ENCODE measurements at regions not wholly inside any gene's neighbourhood (a gene's known extent, or its start where the extent isn't known, plus 50 kb on each side); places are given as distances from the start of the nearest gene placed in this dataset.

DNA sequence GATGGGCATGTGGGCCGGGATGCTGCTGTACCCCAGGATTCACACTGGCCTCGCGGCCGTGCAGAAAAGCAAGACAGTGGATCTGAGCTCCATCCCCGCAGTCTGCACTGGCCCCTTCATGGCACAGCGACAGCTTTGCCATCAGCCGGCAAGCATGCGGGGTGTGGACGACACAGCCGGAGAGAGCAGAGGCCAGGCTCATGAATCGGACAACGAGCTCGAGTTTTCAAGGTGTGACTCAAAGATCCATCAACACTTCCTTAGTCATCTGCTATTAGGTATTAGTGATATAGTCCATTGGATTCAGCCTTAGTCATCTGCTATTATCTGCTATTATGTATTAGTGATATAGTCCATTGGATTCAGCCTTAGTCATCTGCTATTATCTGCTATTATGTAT, 254.7 kb downstream of the KLF6 start:
- no peak for TF ChIP-seq GATA2 (IDR thresholded peaks at IDR 0.05; ENCODE audit: low read depth, low read length)

GRCh38 chr10:3529691-3530090, 255.3 kb downstream of the KLF6 start:
- TF ChIP-seq GATA3 (IDR thresholded peaks at IDR 0.05; ENCODE audit: low read depth, low read length) (no peak), GATA2 (IDR thresholded peaks at IDR 0.05; ENCODE audit: low read depth, low read length) (no peak)

GRCh38 chr10:3528823-3529403, 256.1 kb downstream of the KLF6 start:
- TF ChIP-seq GATA2 (IDR thresholded peaks at IDR 0.05; ENCODE audit: low read depth, low read length) (no peak), GATA3 (IDR thresholded peaks at IDR 0.05; ENCODE audit: low read depth, low read length) (no peak)

GRCh38 chr10:3528271-3528670, 256.7 kb downstream of the KLF6 start:
- TF ChIP-seq GATA3 (IDR thresholded peaks at IDR 0.05; ENCODE audit: low read depth, low read length) (no peak), GATA2 (IDR thresholded peaks at IDR 0.05; ENCODE audit: low read depth, low read length) (no peak)

DNA sequence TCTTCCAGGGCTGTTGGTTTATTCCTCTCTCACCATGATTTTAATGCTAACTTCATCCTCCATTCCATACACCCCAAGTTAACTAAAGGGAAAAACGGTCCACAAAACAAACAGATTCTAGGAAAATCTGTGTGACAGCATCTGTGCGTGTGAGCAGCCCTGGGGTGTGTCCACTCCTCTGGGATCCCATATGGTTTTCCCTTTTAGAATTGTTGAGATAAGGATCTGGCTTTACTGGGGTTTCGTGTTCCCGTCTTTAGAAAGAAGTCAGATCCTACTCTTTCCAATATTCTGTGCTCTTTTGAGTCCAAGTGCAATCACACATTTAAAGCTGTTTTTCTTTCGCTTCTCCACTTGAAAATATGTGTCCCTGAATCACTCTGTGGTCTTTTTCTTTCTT, 257.1 kb downstream of the KLF6 start:
- no peak for TF ChIP-seq GATA3 (IDR thresholded peaks at IDR 0.05; ENCODE audit: low read depth, low read length)
- TF ChIP-seq GATA2 (IDR thresholded peaks at IDR 0.05; ENCODE audit: low read depth, low read length): peak; percentile 58; the same call in 1 of the 2 replicates

GRCh38 chr10:3526727-3527501, 258.1 kb downstream of the KLF6 start:
- no peak for TF ChIP-seq GATA2 (IDR thresholded peaks at IDR 0.05; ENCODE audit: low read depth, low read length)
- no peak for TF ChIP-seq GATA3 (IDR thresholded peaks at IDR 0.05; ENCODE audit: low read depth, low read length)

DNA sequence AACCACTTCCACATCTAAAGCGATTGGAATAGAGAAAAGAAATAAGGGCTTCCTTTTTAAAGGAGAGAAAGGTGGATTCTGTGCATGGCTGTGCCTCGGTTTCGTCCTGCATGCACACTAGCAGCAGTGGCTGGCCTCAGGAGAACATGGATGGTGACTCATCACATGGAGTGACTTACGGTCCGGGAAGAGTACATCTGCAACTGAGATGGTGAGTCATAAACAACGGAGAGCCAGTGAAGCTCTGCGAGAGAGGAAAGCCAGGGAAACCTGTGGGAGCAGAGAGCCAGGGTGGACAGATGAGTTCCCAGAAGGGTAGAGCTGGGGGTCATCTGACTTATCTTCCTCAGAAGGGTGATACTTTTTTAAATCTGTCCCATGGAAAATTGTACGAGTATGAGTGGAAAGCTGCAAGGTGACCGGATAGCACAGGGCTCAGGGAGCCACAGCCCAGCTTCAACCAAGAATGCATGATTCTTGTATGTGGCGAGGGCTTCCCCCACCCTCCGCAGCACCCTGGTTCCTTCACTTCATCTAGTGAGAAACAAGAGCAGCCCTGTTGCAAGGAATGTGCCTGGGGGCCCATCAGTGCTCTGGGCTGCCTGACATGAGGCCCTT, 259.1 kb downstream of the KLF6 start:
- TF ChIP-seq GATA2 (IDR thresholded peaks at IDR 0.05; ENCODE audit: low read depth, low read length) (no peak), GATA3 (IDR thresholded peaks at IDR 0.05; ENCODE audit: low read depth, low read length) (no peak)

GRCh38 chr10:3524086-3524960, 260.7 kb downstream of the KLF6 start:
- TF ChIP-seq GATA3 (IDR thresholded peaks at IDR 0.05; ENCODE audit: low read depth, low read length): no peak
- TF ChIP-seq GATA2 (IDR thresholded peaks at IDR 0.05; ENCODE audit: low read depth, low read length): no peak

DNA sequence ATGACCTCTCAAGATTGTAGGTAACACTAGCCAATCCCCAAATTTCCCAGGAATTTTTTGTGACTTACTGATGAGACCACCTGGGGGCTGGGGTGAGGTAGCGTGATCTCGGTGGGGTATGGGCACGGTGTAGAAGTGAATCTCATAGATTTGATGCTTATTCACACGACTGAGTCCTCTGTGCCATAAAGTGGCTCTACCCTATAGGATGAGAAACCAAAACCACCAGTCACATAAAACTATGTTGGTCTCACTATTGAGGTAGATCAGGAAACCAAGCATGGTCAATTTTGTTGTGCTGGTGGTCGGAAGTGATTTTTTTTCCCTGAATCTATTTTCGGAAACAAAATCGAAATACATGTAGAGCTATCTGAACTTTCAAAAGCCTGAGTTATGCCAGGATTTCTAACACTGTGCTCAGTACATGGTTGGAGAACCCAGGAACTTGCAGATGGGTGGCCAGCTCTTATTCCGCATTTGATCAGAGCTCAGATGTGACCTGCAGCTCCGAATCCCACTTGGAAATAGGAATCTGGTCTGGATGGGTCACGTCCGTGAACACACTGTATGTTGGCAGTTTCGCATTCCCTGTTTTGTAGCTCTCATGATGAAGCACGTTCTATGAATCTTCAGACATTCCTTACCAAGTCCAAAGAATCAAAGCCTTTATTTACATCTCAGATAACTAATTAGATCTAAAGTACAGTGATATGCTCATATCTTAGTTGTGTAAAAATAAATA, 261.5 kb downstream of the KLF6 start:
- TF ChIP-seq GATA2 (IDR thresholded peaks at IDR 0.05; ENCODE audit: low read depth, low read length) (no peak), GATA3 (IDR thresholded peaks at IDR 0.05; ENCODE audit: low read depth, low read length) (no peak)

DNA sequence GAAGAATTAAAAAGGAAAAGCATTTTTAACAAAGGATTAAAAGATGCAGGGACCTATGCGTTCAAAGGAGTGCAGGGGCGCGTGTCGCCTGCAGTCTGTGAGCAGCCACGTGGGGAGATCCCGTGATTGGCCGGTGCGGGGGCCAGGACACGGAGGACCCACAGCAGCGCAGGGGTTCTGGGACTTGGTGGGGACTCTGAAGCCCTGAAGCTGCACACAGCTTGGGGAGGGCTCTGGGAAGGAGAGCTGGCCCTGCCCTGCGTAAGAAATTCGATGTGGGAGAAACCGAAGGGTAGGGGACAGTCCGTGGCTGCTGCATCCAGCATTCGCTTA, 268.1 kb downstream of the KLF6 start:
- TF ChIP-seq GATA2 (IDR thresholded peaks at IDR 0.05; ENCODE audit: low read depth, low read length): no peak
- no peak for TF ChIP-seq GATA3 (IDR thresholded peaks at IDR 0.05; ENCODE audit: low read depth, low read length)

- TF ChIP-seq GATA3 (IDR thresholded peaks at IDR 0.05; ENCODE audit: low read depth, low read length) (no peak), GATA2 (IDR thresholded peaks at IDR 0.05; ENCODE audit: low read depth, low read length) (no peak)
Observed at GRCh38 chr10:3516234-3516922, 268.6 kb downstream of the KLF6 start.

GRCh38 chr10:3514691-3515090, 270.3 kb downstream of the KLF6 start:
- TF ChIP-seq GATA2 (IDR thresholded peaks at IDR 0.05; ENCODE audit: low read depth, low read length) (no peak), GATA3 (IDR thresholded peaks at IDR 0.05; ENCODE audit: low read depth, low read length) (no peak)

GRCh38 chr10:3512263-3512662, 272.7 kb downstream of the KLF6 start:
- TF ChIP-seq GATA2 (IDR thresholded peaks at IDR 0.05; ENCODE audit: low read depth, low read length) (no peak), GATA3 (IDR thresholded peaks at IDR 0.05; ENCODE audit: low read depth, low read length) (no peak)

All from SH-SY5Y (cell line).